Testis (tissue), 2 donors: ENCODE measurements at regions not wholly inside any gene's neighbourhood (a gene's known extent, or its start where the extent isn't known, plus 50 kb on each side); places are given as distances from the start of the nearest gene placed in this dataset.

Experiments
- CTCF ChIP-seq, 3 experiments: fragments of 450-650 bp in 2 of 3; fragments of 200-600 bp in 1 of 3; sonication (generic) in 1 of 3; IDR thresholded peaks; one replicate each; pipeline ENCODE4 v1.5.1; 2016 to 2019; ENCODE audit warnings: antibody characterized with exemption in 3 of 3, mild to moderate bottlenecking in 2 of 3, moderate library complexity in 1 of 3
- POLR2A ChIP-seq: fragments of 450-650 bp; IDR thresholded peaks from one replicate; pipeline ENCODE4 v1.6.1; 2017; ENCODE audit warnings: antibody characterized with exemption, mild to moderate bottlenecking, moderate library complexity

- TF ChIP-seq CTCF (IDR thresholded peaks at IDR 0.05) (no peak), POLR2A (no peak)
These were observed 254.5 kb upstream of the SLITRK2 start for GRCh38 chrX:145563159-145563558.
